H1 (cell line): ENCODE measurements at regions not wholly inside any gene's neighbourhood (a gene's known extent, or its start where the extent isn't known, plus 50 kb on each side); places are given as distances from the start of the nearest gene placed in this dataset.

Experiments
- CTCF ChIA-PET: fragments of 300-600 bp; sonication (Branson Sonifier 250); formaldehyde crosslinking; loops from one replicate; lab custom pipeline; 2021; ENCODE audit not compliant: partially characterized antibody; lab: Charles Lee
- POLR2A ChIA-PET: fragments of 300-600 bp; sonication (Branson Sonifier 250); formaldehyde crosslinking; loops from one replicate; lab custom pipeline; 2021; ENCODE audit warnings: inconsistent platforms; ENCODE audit not compliant: partially characterized antibody; lab: Charles Lee
- DNase-seq, 2 experiments: peaks; one replicate each; pipeline versions ENCODE4 v3.0.0 to v3.0.0-alpha.2; 2010 to 2022; ENCODE audit warnings: low spot score in 2 of 2, low read depth in 1 of 2, mixed read lengths in 1 of 2
- FAIRE-seq: peaks from 2 replicates; lab custom pipeline; 2011; peaks lifted over from hg19 to GRCh38; lab: Jason Lieb, UNC
- H2AFZ ChIP-seq: 2 replicates; pipeline ENCODE4 v1.8.1; 2012; ENCODE audit warnings: low read length, inconsistent platforms
- H2AK5ac ChIP-seq: 2 replicates; pipeline ENCODE4 v1.6.1; 2013; ENCODE audit warnings: low read depth, low read length
- H2BK120ac ChIP-seq: replicated peaks from 2 replicates; pipeline ENCODE3; 2013; ENCODE audit warnings: low read depth, low read length, inconsistent platforms
- H2BK12ac ChIP-seq: 2 replicates; pipeline ENCODE4 v1.6.1; 2013; ENCODE audit warnings: low read depth, low read length
- H2BK15ac ChIP-seq: 2 replicates; pipeline ENCODE4 v1.6.1; 2013; ENCODE audit warnings: low read length
- H2BK20ac ChIP-seq: 2 replicates; pipeline ENCODE4 v1.6.1; 2013; ENCODE audit warnings: low read length
- H2BK5ac ChIP-seq: 2 replicates; pipeline ENCODE4 v1.6.1; 2013; ENCODE audit warnings: low read depth, low read length
- H3K14ac ChIP-seq: 2 replicates; pipeline ENCODE4 v1.6.1; 2013; ENCODE audit warnings: inconsistent platforms; ENCODE audit not compliant: insufficient read length
- H3K18ac ChIP-seq: 2 replicates; pipeline ENCODE4 v1.6.1; 2013; ENCODE audit warnings: low read length; ENCODE audit errors: extremely low read depth
- H3K23ac ChIP-seq: 2 replicates; pipeline ENCODE4 v1.6.1; 2013; ENCODE audit warnings: inconsistent platforms; ENCODE audit not compliant: insufficient read length
- H3K23me2 ChIP-seq: 2 replicates; pipeline ENCODE4 v1.6.1; 2013; ENCODE audit warnings: low read depth, low read length
- H3K27ac ChIP-seq: 2 replicates; pipeline ENCODE4 v1.6.1; 2011; ENCODE audit warnings: low read depth, low read length, inconsistent platforms
- H3K27me3 ChIP-seq, 4 experiments: replicated peaks in 1 of 4; 1 replicate in 1 of 4; 2 replicates in 3 of 4; pipeline versions ENCODE4 v1.6.1 to v1.8.1; 2011 to 2013; ENCODE audit warnings: low read length in 3 of 4, mild to moderate bottlenecking in 3 of 4, inconsistent platforms in 2 of 4, mixed read lengths in 2 of 4, moderate library complexity in 1 of 4; ENCODE audit not compliant: control insufficient read depth in 3 of 4, insufficient read depth in 3 of 4; ENCODE audit errors: extremely low read depth in 1 of 4
- H3K36me3 ChIP-seq, 4 experiments: 2 replicates each; pipeline versions ENCODE4 v1.6.1 to v1.8.1; 2011 to 2013; ENCODE audit warnings: mild to moderate bottlenecking in 4 of 4, low read length in 3 of 4, moderate library complexity in 2 of 4, control low read depth in 1 of 4, inconsistent platforms in 1 of 4; ENCODE audit not compliant: insufficient read depth in 4 of 4, control insufficient read depth in 2 of 4
- H3K4ac ChIP-seq: replicated peaks from 2 replicates; pipeline ENCODE3; 2013; ENCODE audit warnings: low read length, low read depth, mixed read lengths, inconsistent platforms; ENCODE audit not compliant: insufficient read length
- H3K4me1 ChIP-seq, 4 experiments: replicated peaks in 1 of 4; 1 replicate in 1 of 4; 2 replicates in 3 of 4; pipeline versions ENCODE4 v1.6.1 to v1.8.1; 2011 to 2013; ENCODE audit warnings: low read length in 3 of 4, inconsistent platforms in 2 of 4, mixed read lengths in 1 of 4; ENCODE audit not compliant: insufficient read depth in 4 of 4, control insufficient read depth in 3 of 4
- H3K4me2 ChIP-seq, 2 experiments: 2 replicates each; pipeline versions ENCODE4 v1.6.1 to v1.8.1; 2011 to 2013; ENCODE audit warnings: low read depth in 2 of 2, low read length in 2 of 2, control low read depth in 1 of 2, inconsistent platforms in 1 of 2, mild to moderate bottlenecking in 1 of 2; ENCODE audit not compliant: insufficient read depth in 1 of 2
- H3K4me3 ChIP-seq, 4 experiments: fragments of 200-600, 300-600 bp in 1 of 4; sonication (generic), shearing (Covaris generic), sonication (Bioruptor Twin) in 1 of 4; 2 replicates each; pipeline versions ENCODE4 v1.5.1 to v1.8.1; 2011 to 2016; ENCODE audit warnings: low read length in 4 of 4, low read depth in 3 of 4, control low read depth in 2 of 4, inconsistent platforms in 2 of 4, mild to moderate bottlenecking in 2 of 4, mixed read lengths in 1 of 4, moderate library complexity in 1 of 4; ENCODE audit not compliant: insufficient read depth in 2 of 4; ENCODE audit errors: extremely low read depth in 1 of 4
- H3K56ac ChIP-seq: replicated peaks from 2 replicates; pipeline ENCODE3; 2013; ENCODE audit warnings: low read depth, mild to moderate bottlenecking, mixed read lengths, low read length, inconsistent platforms; ENCODE audit not compliant: insufficient read length
- H3K79me1 ChIP-seq: 2 replicates; pipeline ENCODE4 v1.6.1; 2013; ENCODE audit warnings: low read depth, low read length, control low read depth
- H3K79me2 ChIP-seq, 2 experiments: 2 replicates each; pipeline versions ENCODE4 v1.6.1 to v1.8.1; 2012 to 2013; ENCODE audit warnings: low read length in 2 of 2, mild to moderate bottlenecking in 2 of 2, inconsistent platforms in 1 of 2; ENCODE audit not compliant: insufficient read depth in 2 of 2, control insufficient read depth in 1 of 2
- H3K9ac ChIP-seq, 4 experiments: replicated peaks in 1 of 4; 1 replicate in 1 of 4; 2 replicates in 3 of 4; pipeline versions ENCODE4 v1.6.1 to v1.8.1; 2011 to 2013; ENCODE audit warnings: low read depth in 3 of 4, low read length in 3 of 4, control low read depth in 2 of 4, mild to moderate bottlenecking in 2 of 4, moderate library complexity in 2 of 4, inconsistent platforms in 1 of 4; ENCODE audit errors: extremely low read depth in 1 of 4
- H3K9me3 ChIP-seq, 2 experiments: 2 replicates each; pipeline versions ENCODE4 v1.6.1 to v1.8.1; 2012 to 2013; ENCODE audit warnings: mild to moderate bottlenecking in 2 of 2, moderate library complexity in 2 of 2, control low read depth in 1 of 2, inconsistent platforms in 1 of 2, low read depth in 1 of 2, low read length in 1 of 2, mixed read lengths in 1 of 2; ENCODE audit not compliant: insufficient read depth in 2 of 2
- H4K20me1 ChIP-seq, 2 experiments: replicated peaks in 1 of 2; 2 replicates each; pipeline versions ENCODE3 to v1.8.1; 2011 to 2013; ENCODE audit warnings: inconsistent platforms in 2 of 2, low read length in 2 of 2, mild to moderate bottlenecking in 1 of 2; ENCODE audit not compliant: insufficient read depth in 2 of 2, control insufficient read depth in 1 of 2
- H4K5ac ChIP-seq: 2 replicates; pipeline ENCODE4 v1.6.1; 2013; ENCODE audit warnings: low read length, low read depth, mixed read lengths, inconsistent platforms; ENCODE audit not compliant: insufficient read length
- H4K8ac ChIP-seq: 2 replicates; pipeline ENCODE4 v1.8.0; 2013; ENCODE audit warnings: mild to moderate bottlenecking, moderate library complexity, low read length, inconsistent platforms; ENCODE audit not compliant: insufficient read depth; ENCODE audit errors: extremely low read depth
- H4K91ac ChIP-seq: replicated peaks from 2 replicates; pipeline ENCODE3; 2013; ENCODE audit warnings: low read length, mixed read lengths, inconsistent platforms; ENCODE audit not compliant: insufficient read length
- BACH1 ChIP-seq: IDR thresholded peaks from 2 replicates; pipeline ENCODE4 v1.6.1; 2012; ENCODE audit warnings: low read length, improper control_type of control experiment
- BCL11A ChIP-seq, 2 experiments: IDR thresholded peaks; one replicate each; pipeline ENCODE4 v1.6.1; 2011; ENCODE audit warnings: low read depth in 2 of 2, low read length in 2 of 2, mild to moderate bottlenecking in 2 of 2
- BRCA1 ChIP-seq: IDR thresholded peaks from 2 replicates; pipeline ENCODE4 v1.6.1; 2012; ENCODE audit warnings: low read depth, low read length, improper control_type of control experiment
- CEBPB ChIP-seq: IDR thresholded peaks from 2 replicates; pipeline ENCODE4 v1.6.1; 2012; ENCODE audit warnings: low read depth, low read length
- CREB1 ChIP-seq: IDR thresholded peaks from 2 replicates; pipeline ENCODE4 v1.6.1; 2012; ENCODE audit warnings: inconsistent platforms
- EGR1 ChIP-seq: IDR thresholded peaks from 2 replicates; pipeline ENCODE4 v1.6.1; 2011; ENCODE audit warnings: low read depth, low read length, borderline replicate concordance
- EZH2 ChIP-seq: fragments of 200-600 bp; sonication (generic); IDR thresholded peaks from 2 replicates; pipeline ENCODE4 v1.7.1; 2012; ENCODE audit warnings: low read depth, mild to moderate bottlenecking, moderate library complexity, low read length, inconsistent platforms; ENCODE audit not compliant: severe bottlenecking
- GTF2F1 ChIP-seq: IDR thresholded peaks from 2 replicates; pipeline ENCODE4 v1.6.1; 2012; ENCODE audit warnings: low read depth, low read length, improper control_type of control experiment, borderline replicate concordance
- KDM1A ChIP-seq: fragments of 200-600, 300-600 bp; sonication (generic); IDR thresholded peaks from 2 replicates; pipeline ENCODE4 v1.7.1; 2016; ENCODE audit warnings: mild to moderate bottlenecking, low read length, borderline replicate concordance
- PHF8 ChIP-seq: fragments of 200-600 bp; sonication (generic); conservative IDR thresholded peaks from 2 replicates; pipeline ENCODE4 v1.7.1; 2012; ENCODE audit warnings: low read depth, mild to moderate bottlenecking, inconsistent platforms, low read length, moderate library complexity
- RFX5 ChIP-seq: IDR thresholded peaks from 2 replicates; pipeline ENCODE4 v1.6.1; 2011; ENCODE audit warnings: low read depth, low read length, improper control_type of control experiment, borderline replicate concordance
- SAP30 ChIP-seq: fragments of 300-600 bp; sonication (generic); IDR thresholded peaks from 2 replicates; pipeline ENCODE4 v1.7.1; 2012; ENCODE audit warnings: low read length, moderate library complexity, mild to moderate bottlenecking, inconsistent platforms; ENCODE audit not compliant: insufficient read depth, insufficient replicate concordance
- SIN3A ChIP-seq, 2 experiments: IDR thresholded peaks in 1 of 2; conservative IDR thresholded peaks in 1 of 2; 2 replicates each; pipeline ENCODE4 v1.6.1; 2011 to 2012; ENCODE audit warnings: low read length in 2 of 2, improper control_type of control experiment in 1 of 2, low read depth in 1 of 2, mild to moderate bottlenecking in 1 of 2
- SIRT6 ChIP-seq: IDR thresholded peaks from one replicate; pipeline ENCODE4 v1.7.1; 2012; ENCODE audit warnings: low read length, inconsistent platforms
- SIX5 ChIP-seq: IDR thresholded peaks from 2 replicates; pipeline ENCODE4 v1.6.1; 2011; ENCODE audit warnings: mild to moderate bottlenecking, low read depth, low read length
- TCF12 ChIP-seq: IDR thresholded peaks from 2 replicates; pipeline ENCODE4 v1.6.1; 2011; ENCODE audit warnings: low read depth, mild to moderate bottlenecking, low read length
- ZNF274 ChIP-seq: IDR thresholded peaks from 2 replicates; pipeline ENCODE4 v1.7.0; 2012; ENCODE audit warnings: low read length, borderline replicate concordance; ENCODE audit errors: extremely low read depth
- WGBS, 2 experiments: shearing (Covaris generic) in 1 of 2; methylation state at CpG; one replicate each; pipeline versions ENCODE4 v1.1.6 to v1.1.7; 2013 to 2015; ENCODE audit warnings: low lambda C conversion rate in 2 of 2, mixed read lengths in 2 of 2, inconsistent platforms in 1 of 2, low coverage in 1 of 2, missing lambda C conversion rate in 1 of 2; ENCODE audit not compliant: insufficient replicate concordance in 2 of 2, insufficient coverage in 1 of 2, insufficient read length in 1 of 2; ENCODE audit errors: extremely low coverage in 1 of 2, missing lambda C conversion rate in 1 of 2; 5-methylcytosine and 5-hydroxymethylcytosine counted together

- ChIA-PET POLR2A (no interaction called here), CTCF (no interaction called here)
- Histone ChIP-seq H3K4me2 (no peak overlapping the region), H3K9me3 (no peaks in the 10 kb centered on the region), H4K5ac (no peak overlapping the region), H3K56ac (no peak overlapping the region), H3K4me1 (no peaks in the 10 kb centered on the region), H2BK20ac (no peak overlapping the region), H3K23ac (no peak overlapping the region), H2BK12ac (no peak overlapping the region), H2AK5ac (no peak overlapping the region), H2AFZ (no peak overlapping the region), H3K27ac (no peak overlapping the region), H3K79me1 (no peaks in the 10 kb centered on the region), H3K9ac (no peak overlapping the region), H3K4ac (no peak overlapping the region), H2BK120ac (no peak overlapping the region), H4K91ac (no peak overlapping the region), H4K8ac (no peak overlapping the region), H3K14ac (no peak overlapping the region), H2BK5ac (no peak overlapping the region), H3K23me2 (no peaks in the 10 kb centered on the region), H2BK15ac (no peak overlapping the region), H3K27me3 (no peaks in the 10 kb centered on the region), H3K18ac (no peak overlapping the region), H3K79me2 (no peaks in the 10 kb centered on the region), H3K36me3 (no peaks in the 10 kb centered on the region)
- 62% methylated on average over 5 of the region's 5 CpGs; no CpG with 5 or more reads in 1 of the 2 experiments for WGBS, 2 experiments
- no peak for FAIRE-seq
- no peak for DNase-seq
- TF ChIP-seq EGR1 (no peak), SIX5 (no peak), PHF8 (no peak), TCF12 (no peak), CREB1 (no peak), EZH2 (no peak), SIRT6 (no peak), CEBPB (no peak), KDM1A (no peak), SIN3A (conservative IDR thresholded peaks at IDR 0.05 in 1 of 2, IDR thresholded peaks at IDR 0.05 in 1 of 2; ENCODE audit: low read depth in 1 of 2, low read length in 2 of 2) (no peak), GTF2F1 (no peak), RFX5 (no peak), SAP30 (no peak), BRCA1 (no peak), BCL11A (IDR thresholded peaks at IDR 0.05; ENCODE audit: low read depth in 2 of 2, low read length in 2 of 2) (no peak), BACH1 (no peak), ZNF274 (no peak)
- TF ChIP-seq, all 59 proteins: peak for 0
- Histone ChIP-seq H3K4me3 (no peak overlapping the region), H4K20me1 (no peaks in the 10 kb centered on the region)
Measured at GRCh38 chr2:186345745-186346144, 140.3 kb upstream of the ZC3H15 start.
